H7 (cell line): ENCODE measurements at regions not wholly inside any gene's neighbourhood (a gene's known extent, or its start where the extent isn't known, plus 50 kb on each side); places are given as distances from the start of the nearest gene placed in this dataset.
"Not testable (repeated sequence)": the region's sequence is repeated elsewhere in the genome, so short reads cannot be mapped to it uniquely, and the experiment has no call there.

Source experiments
- DNase-seq: peaks from one replicate; pipeline ENCODE4 v3.0.0; 2012
- H3K27me3 ChIP-seq: 2 replicates; pipeline ENCODE4 v1.6.0; 2011; ENCODE audit warnings: mild to moderate bottlenecking, low read length; ENCODE audit not compliant: control insufficient read depth, insufficient read depth
- H3K36me3 ChIP-seq: replicated peaks from 2 replicates; pipeline ENCODE4 v1.5.1; 2011; ENCODE audit warnings: low read length; ENCODE audit not compliant: control insufficient read depth, insufficient read depth
- H3K4me3 ChIP-seq: 2 replicates; pipeline ENCODE4 v1.5.1; 2011; ENCODE audit warnings: low read depth, mild to moderate bottlenecking, control low read depth, low read length, moderate library complexity; ENCODE audit not compliant: insufficient read depth

DNA sequence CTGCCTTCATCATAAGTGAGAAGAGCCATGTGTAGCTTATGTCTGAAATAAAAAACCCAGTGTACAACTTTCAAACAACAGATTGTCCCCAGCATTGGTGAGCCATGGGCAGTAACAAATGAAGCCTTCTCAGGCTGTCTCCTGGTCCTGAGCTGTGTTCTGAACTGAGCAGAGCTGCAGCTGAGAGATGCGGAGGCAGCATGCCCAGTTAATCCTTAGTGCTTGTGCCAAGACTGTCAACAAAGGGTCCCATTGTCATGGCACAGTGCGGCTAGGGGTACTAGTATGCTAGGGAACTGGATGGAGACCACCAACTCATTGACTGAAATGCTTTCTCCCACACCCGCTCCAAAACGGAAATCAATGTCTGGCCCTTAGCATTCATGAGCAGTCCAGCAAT, 154.3 kb downstream of the RMST start:
- no peaks in the 10 kb centered on the region for H3K36me3 ChIP-seq
- DNase-seq, result no peak
- no peak overlapping the region for H3K4me3 ChIP-seq
- H3K27me3 ChIP-seq, result no peaks in the 10 kb centered on the region

DNA sequence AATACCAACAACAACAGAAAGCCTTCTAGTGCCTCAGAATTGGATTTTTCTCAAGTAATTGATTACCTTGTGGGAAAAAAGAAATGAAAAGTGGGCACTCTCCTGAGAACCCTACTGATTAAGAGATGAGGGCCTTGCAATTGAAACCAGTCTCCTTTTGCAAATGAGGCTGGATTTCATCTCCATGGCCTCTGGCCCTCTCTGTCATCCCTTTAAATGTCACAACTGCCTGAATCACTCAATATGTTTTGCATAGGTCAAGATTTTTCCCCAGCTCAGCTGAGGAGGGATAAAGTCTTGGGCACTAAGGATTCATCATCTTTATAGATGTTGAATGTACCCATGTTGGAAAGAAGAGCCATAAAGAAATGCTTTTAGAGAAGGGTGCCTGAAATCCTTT, 166.4 kb downstream of the RMST start:
- H3K27me3 ChIP-seq, result no peaks in the 10 kb centered on the region
- no peak overlapping the region for H3K4me3 ChIP-seq
- DNase-seq, result no peak

GRCh38 chr12:97629382-97629781, 166.8 kb downstream of the RMST start:
- no peak for DNase-seq
- Histone ChIP-seq H3K27me3 (no peaks in the 10 kb centered on the region), H3K36me3 (no peaks in the 10 kb centered on the region), H3K4me3 (no peak overlapping the region)

More for the DNA sequence above, 166.4 kb downstream of the RMST start:
- no peaks in the 10 kb centered on the region for H3K36me3 ChIP-seq

DNA sequence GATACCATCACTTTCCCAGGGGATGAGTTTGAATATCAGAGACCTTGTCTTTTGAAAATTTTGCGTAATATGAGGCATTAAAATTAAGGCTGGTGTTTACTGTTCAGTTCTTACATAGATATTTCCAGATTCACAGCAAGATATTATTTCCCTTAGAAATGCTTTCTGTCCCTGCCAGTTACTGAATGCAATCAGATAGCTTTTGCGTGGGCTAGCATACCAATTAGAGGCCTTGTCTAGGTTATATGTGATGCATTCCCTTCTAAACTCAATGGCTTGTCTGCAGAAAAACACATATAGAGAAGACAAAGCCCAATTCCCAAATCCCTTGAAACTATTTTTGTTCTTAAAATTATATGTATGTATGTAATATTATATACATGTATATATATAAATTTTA, 167.8 kb downstream of the RMST start:
- DNase-seq, result no peak
- Histone ChIP-seq H3K27me3 (no peaks in the 10 kb centered on the region), H3K36me3 (no peaks in the 10 kb centered on the region)

DNA sequence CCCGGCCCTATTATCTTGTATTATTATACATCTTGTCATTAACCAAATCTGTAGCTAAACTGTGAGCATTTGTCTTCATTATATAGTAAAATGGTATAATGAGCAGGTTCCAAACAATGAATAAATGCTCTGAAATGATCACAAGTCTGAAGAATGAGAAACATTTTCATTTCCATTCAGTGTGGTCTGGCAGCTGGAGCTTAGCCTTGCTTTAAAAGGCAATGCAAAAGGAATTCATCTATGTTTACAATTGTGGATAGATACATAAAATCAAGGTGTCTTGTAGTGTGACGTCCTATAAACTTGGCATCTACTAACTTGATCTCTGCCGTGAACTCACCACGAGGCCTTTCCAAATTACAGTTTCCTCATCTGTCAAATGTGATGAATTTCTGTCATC, 168.3 kb downstream of the RMST start:
- Histone ChIP-seq H3K36me3 (no peaks in the 10 kb centered on the region), H3K27me3 (no peaks in the 10 kb centered on the region), H3K4me3 (no peak overlapping the region)
- no peak for DNase-seq

More for the DNA sequence above, 167.8 kb downstream of the RMST start:
- H3K4me3 ChIP-seq, result no peak overlapping the region

GRCh38 chr12:97637770-97638169, 175.2 kb downstream of the RMST start:
- Histone ChIP-seq H3K4me3 (no peak overlapping the region), H3K27me3 (no peaks in the 10 kb centered on the region), H3K36me3 (no peaks in the 10 kb centered on the region)
- no peak for DNase-seq

DNA sequence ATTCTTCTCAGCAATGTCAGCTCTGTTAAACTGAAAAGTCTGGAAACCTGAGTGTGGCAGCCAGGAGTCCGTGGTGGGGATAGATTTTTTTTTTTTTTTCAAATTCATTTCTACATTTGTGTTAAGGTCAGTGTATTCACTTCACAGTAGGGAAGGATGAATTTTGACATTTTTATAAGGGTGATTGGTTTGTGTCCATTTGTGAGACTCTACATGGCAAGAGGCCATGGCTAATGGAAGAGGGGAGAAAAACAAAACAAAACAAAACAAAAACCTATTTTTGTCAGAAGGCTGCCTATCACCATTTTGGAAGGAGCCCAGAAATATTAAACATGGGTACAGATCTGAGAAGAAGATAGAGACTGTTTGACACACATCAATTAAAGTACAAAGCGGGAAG, 176.1 kb downstream of the RMST start:
- no peaks in the 10 kb centered on the region for H3K36me3 ChIP-seq
- H3K4me3 ChIP-seq, result no peak overlapping the region
- DNase-seq, result no peak
- H3K27me3 ChIP-seq, result no peaks in the 10 kb centered on the region

GRCh38 chr12:97639702-97640101, 177.1 kb downstream of the RMST start:
- H3K27me3 ChIP-seq, result no peaks in the 10 kb centered on the region
- H3K36me3 ChIP-seq, result no peaks in the 10 kb centered on the region
- DNase-seq, result no peak
- H3K4me3 ChIP-seq, result no peak overlapping the region

DNA sequence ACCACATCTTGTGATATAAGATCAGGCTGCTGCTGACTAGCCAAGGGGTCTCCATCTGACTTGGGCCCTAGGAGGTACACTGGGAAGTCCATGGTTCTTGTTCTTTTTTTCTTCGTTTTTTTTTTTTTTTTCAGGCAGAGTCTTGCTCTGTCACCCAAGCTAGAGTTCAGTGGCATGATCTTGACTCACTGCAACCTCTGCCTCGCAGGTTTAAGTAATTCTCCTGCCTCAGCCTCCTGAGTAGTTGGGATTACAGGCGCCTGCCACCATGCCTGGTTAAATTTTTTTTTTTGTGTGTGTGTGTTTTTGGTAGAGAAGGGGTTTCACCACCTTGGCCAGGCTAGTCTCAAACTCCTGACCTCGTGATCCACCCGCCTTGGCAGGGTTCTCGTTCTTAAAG, 178.2 kb downstream of the RMST start:
- H3K27me3 ChIP-seq, result no peaks in the 10 kb centered on the region
- H3K36me3 ChIP-seq, result no peaks in the 10 kb centered on the region
- H3K4me3 ChIP-seq, result no peak overlapping the region
- DNase-seq, result no peak

DNA sequence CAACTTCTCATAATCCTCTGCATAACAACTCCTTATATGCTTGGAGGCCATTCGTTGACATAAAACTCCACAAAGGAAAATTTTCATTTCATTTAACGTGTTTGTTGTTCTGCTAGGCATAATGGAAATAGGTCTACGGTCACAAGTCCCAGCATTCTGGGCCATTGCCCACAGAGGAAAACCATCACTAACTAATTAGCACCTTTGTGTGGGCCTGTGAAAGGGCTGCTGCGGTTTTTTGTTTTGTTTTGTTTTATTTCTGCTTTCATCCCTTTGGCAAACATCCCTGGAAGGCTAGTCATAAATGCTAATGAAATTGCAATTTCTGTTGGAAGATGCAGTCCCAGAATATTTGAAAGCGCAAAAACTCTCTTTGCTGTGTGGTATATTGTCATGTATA, 180.3 kb downstream of the RMST start:
- Histone ChIP-seq H3K36me3 (no peaks in the 10 kb centered on the region), H3K27me3 (no peaks in the 10 kb centered on the region), H3K4me3 (no peak overlapping the region)
- DNase-seq, result no peak

- DNase-seq, result no peak
- no peaks in the 10 kb centered on the region for H3K36me3 ChIP-seq
- no peak overlapping the region for H3K4me3 ChIP-seq
- no peaks in the 10 kb centered on the region for H3K27me3 ChIP-seq
These were observed 181.3 kb downstream of the RMST start for GRCh38 chr12:97643924-97644323.

GRCh38 chr12:97645726-97646125, 183.1 kb downstream of the RMST start:
- Histone ChIP-seq H3K36me3 (no peaks in the 10 kb centered on the region), H3K27me3 (no peaks in the 10 kb centered on the region), H3K4me3 (no peak overlapping the region)
- no peak for DNase-seq

DNA sequence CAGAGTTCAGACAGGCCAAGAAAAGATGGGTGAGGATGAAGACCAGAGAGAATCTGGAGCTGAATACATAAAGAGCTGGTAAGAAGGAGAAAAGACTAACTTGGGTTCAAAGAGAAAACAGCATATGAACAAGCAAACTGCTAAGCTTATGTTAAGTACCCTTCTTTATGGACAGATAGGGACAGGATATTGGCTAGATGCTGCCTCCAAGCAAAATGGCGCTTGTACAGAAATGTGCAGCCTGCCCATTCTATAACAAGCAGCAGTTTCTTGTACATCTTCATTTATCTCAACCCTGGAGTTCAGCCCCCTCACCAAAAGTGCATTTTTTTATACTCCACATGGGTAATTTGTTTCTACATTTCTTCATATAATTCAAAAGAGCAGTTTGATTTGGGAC, 184.5 kb downstream of the RMST start:
- no peak for DNase-seq
- H3K4me3 ChIP-seq, result no peak overlapping the region
- H3K36me3 ChIP-seq, result no peaks in the 10 kb centered on the region
- H3K27me3 ChIP-seq, result no peaks in the 10 kb centered on the region

- no peak overlapping the region for H3K4me3 ChIP-seq
- H3K27me3 ChIP-seq, result no peaks in the 10 kb centered on the region
- H3K36me3 ChIP-seq, result no peaks in the 10 kb centered on the region
- DNase-seq, result no peak
These were observed 187.6 kb downstream of the RMST start for GRCh38 chr12:97650242-97650641.

DNA sequence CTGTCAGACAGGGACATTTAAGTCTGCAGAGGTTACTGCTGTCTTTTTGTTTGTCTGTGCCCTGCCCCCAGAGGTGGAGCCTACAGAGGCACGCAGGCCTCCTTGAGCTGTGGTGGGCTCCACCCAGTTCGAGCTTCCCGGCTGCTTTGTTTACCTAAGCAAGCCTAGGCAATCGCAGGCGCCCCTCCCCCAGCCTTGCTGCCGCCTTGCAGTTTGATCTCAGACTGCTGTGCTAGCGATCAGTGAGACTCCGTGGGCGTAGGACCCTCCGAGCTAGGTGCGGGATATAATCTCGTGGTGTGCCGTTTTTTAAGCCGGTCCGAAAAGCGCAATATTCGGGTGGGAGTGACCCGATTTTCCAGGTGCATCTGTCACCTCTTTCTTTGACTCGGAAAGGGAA, 193.9 kb downstream of the RMST start:
- not testable (repeated sequence) for H3K36me3 ChIP-seq, DNase-seq, H3K27me3 ChIP-seq, H3K4me3 ChIP-seq

DNA sequence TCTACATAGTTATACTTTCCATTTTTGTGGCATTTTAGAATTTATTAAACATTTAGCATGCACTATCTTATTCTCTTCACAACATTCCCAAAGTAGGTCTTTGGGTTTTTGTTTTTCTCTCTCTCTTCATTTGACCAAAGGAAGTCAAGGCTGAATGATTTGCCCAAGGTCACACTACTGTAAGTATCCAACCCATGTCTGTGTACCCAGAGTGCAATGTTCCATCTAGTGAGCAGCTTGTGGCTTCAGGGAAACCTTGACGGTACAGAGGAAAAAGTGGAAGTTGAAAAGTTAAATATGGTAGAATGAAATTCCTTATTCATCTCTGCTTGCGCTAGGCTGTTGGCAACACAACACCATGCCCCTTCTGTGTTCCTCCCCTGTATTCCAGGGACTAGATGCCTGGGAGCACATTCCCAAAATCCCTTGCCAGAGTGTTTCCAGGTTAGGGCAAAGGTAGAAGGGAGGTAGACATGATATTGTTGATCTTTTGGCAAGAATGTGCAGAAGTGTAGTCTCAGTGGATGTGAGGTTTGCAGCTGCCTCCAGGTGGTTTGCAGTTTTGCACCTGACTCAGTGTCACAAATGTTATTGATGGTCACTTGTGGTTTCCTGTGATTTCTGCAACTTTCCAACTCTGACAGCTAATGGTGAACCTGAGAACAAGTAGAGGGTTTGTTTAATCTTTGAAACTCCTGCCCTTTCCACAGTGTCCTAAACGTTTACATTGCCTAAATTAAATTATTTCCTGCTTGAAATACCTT, 196.7 kb downstream of the RMST start:
- no peak for DNase-seq
- H3K36me3 ChIP-seq, result no peaks in the 10 kb centered on the region
- no peaks in the 10 kb centered on the region for H3K27me3 ChIP-seq
- H3K4me3 ChIP-seq, result no peak overlapping the region
